HUES64 (cell line): ENCODE measurements at regions not wholly inside any gene's neighbourhood (a gene's known extent, or its start where the extent isn't known, plus 50 kb on each side); places are given as distances from the start of the nearest gene placed in this dataset.

ENCODE experiments used
- H3K27ac ChIP-seq: 2 replicates; pipeline ENCODE4 v1.7.0; 2013; ENCODE audit warnings: low read depth, low read length, inconsistent platforms
- H3K27me3 ChIP-seq: 2 replicates; pipeline ENCODE4 v1.6.1; 2013; ENCODE audit warnings: mild to moderate bottlenecking, low read length; ENCODE audit not compliant: insufficient read depth
- H3K36me3 ChIP-seq: 2 replicates; pipeline ENCODE4 v1.6.1; 2013; ENCODE audit warnings: mild to moderate bottlenecking, low read length; ENCODE audit not compliant: insufficient read depth
- H3K4me1 ChIP-seq: 2 replicates; pipeline ENCODE4 v1.6.1; 2013; ENCODE audit warnings: mild to moderate bottlenecking, low read length, moderate library complexity; ENCODE audit not compliant: insufficient read depth
- H3K4me3 ChIP-seq: 2 replicates; pipeline ENCODE4 v1.5.1; 2013; ENCODE audit warnings: mild to moderate bottlenecking, low read length, moderate library complexity
- H3K9ac ChIP-seq: 2 replicates; pipeline ENCODE4 v1.6.1; 2013; ENCODE audit warnings: mild to moderate bottlenecking, low read depth, low read length
- H3K9me3 ChIP-seq: 2 replicates; pipeline ENCODE4 v1.6.1; 2013; ENCODE audit warnings: low read depth, low read length; ENCODE audit not compliant: insufficient read depth
- WGBS: fragments of 150-250, 120-280 bp; methylation state at CpG from one replicate; pipeline ENCODE4 v1.1.7; 2013; ENCODE audit warnings: missing lambda C conversion rate; 5-methylcytosine and 5-hydroxymethylcytosine counted together

GRCh38 chr1:244349581-244350001, 102.1 kb downstream of the ADSS2 start:
- peaks cover 46% of the 10 kb centered on the region for H3K4me1 ChIP-seq
- 85% methylated on average over 8 of the region's 8 CpGs for WGBS
- no peaks in the 10 kb centered on the region for H3K36me3 ChIP-seq
- H3K27ac ChIP-seq: no peak overlapping the region
- H3K9me3 ChIP-seq: no peaks in the 10 kb centered on the region
- H3K27me3 ChIP-seq: no peaks in the 10 kb centered on the region
- no peak overlapping the region for H3K4me3 ChIP-seq
- no peak overlapping the region for H3K9ac ChIP-seq

- 84% methylated on average over 6 of the region's 6 CpGs for WGBS
- no peaks in the 10 kb centered on the region for H3K27me3 ChIP-seq
- H3K36me3 ChIP-seq: no peaks in the 10 kb centered on the region
- no peak overlapping the region for H3K9ac ChIP-seq
- H3K27ac ChIP-seq: no peak overlapping the region
- no peaks in the 10 kb centered on the region for H3K9me3 ChIP-seq
- peaks cover 50% of the 10 kb centered on the region for H3K4me1 ChIP-seq
- no peak overlapping the region for H3K4me3 ChIP-seq
Measured at GRCh38 chr1:244350027-244350426, 101.7 kb downstream of the ADSS2 start.

- Histone ChIP-seq H3K9ac (peak overlapping the region; percentile 22; the same call in 1 of the 2 replicates), H3K4me1 (peaks cover 50% of the 10 kb centered on the region), H3K27ac (peak overlapping the region; percentile 87)
Measured at GRCh38 chr1:244352156-244352830, 99.4 kb downstream of the ADSS2 start.

DNA sequence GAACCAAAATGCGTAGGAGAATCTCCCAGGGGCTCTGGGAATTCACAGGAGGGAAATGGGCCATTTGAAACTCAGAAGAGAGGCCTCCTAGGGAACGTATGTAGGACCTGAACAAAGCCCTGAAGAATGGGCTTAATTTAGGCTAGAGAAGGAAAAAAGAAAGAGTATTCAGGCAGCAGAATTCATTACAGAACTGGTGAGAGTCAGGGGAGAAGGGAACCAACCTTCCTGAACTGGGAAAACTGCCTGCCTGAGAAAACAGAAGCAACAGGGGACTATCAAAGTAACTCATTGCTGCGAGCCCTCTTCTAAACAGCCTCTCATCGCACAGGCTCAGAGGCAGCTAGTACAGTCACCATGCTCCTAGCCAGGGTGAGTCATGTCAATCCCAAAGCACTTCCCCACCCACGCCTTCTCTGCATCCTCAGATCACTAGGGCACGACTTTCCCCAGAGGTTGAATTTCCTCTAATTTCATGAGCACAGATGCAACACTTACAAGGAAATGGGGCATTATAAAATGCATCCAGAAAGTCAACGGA, 98.1 kb downstream of the ADSS2 start:
- WGBS: 12% methylated on average over 7 of the region's 7 CpGs

More at GRCh38 chr1:244352156-244352830, 99.4 kb downstream of the ADSS2 start:
- Histone ChIP-seq H3K36me3 (no peaks in the 10 kb centered on the region), H3K9me3 (0 out of 2 replicates have a peak, but pooled peaks cover 4% of the 10 kb centered on the region), H3K27me3 (no peaks in the 10 kb centered on the region), H3K4me3 (no peak overlapping the region)
- 83% methylated on average over 7 of the region's 7 CpGs for WGBS

GRCh38 chr1:244354810-244355278, 96.9 kb downstream of the ADSS2 start:
- H3K27me3 ChIP-seq: no peaks in the 10 kb centered on the region
- H3K9ac ChIP-seq: no peak overlapping the region
- H3K4me3 ChIP-seq: no peak overlapping the region
- peaks cover 43% of the 10 kb centered on the region for H3K4me1 ChIP-seq
- 73% methylated on average over 4 of the region's 5 CpGs for WGBS
- peak overlapping the region; percentile 87 for H3K27ac ChIP-seq
- H3K36me3 ChIP-seq: no peaks in the 10 kb centered on the region
- 0 out of 2 replicates have a peak, but pooled peaks cover 4% of the 10 kb centered on the region for H3K9me3 ChIP-seq

More for the DNA sequence above, 98.1 kb downstream of the ADSS2 start:
- Histone ChIP-seq H3K9ac (peak overlapping the region; percentile 21; the same call in 1 of the 2 replicates), H3K36me3 (no peaks in the 10 kb centered on the region), H3K4me3 (no peak overlapping the region), H3K27ac (peak overlapping the region; percentile 87), H3K9me3 (0 out of 2 replicates have a peak, but pooled peaks cover 4% of the 10 kb centered on the region), H3K4me1 (peaks cover 50% of the 10 kb centered on the region), H3K27me3 (no peaks in the 10 kb centered on the region)

DNA sequence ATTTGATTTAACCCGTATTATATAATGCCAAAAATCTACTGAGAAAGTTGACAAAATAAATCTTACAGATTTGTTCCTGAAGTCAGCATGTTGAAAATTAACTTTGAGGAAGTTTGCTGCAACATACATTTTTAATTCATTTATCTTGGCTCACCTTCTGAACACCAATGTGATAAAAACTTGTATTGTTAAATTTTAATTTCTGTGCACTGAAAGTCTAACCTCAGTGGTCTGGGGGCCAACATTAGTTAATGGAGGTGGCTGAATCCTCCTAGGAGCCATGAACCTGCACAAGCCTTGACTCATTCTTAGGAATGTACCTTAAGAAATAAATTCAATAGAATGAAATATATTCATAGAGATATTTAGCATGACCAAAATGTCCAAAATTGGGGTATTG, 95.3 kb downstream of the ADSS2 start:
- Histone ChIP-seq H3K36me3 (no peaks in the 10 kb centered on the region), H3K9ac (no peak overlapping the region), H3K27me3 (no peaks in the 10 kb centered on the region), H3K4me1 (peaks cover 38% of the 10 kb centered on the region), H3K9me3 (0 out of 2 replicates have a peak, but pooled peaks cover 4% of the 10 kb centered on the region), H3K27ac (no peak overlapping the region), H3K4me3 (no peak overlapping the region)
- WGBS: no CpG with 5 or more reads among the region's 1 CpG
